Left ventricle myocardium inferior (tissue), 1 donor: ENCODE measurements at regions not wholly inside any gene's neighbourhood (a gene's known extent, or its start where the extent isn't known, plus 50 kb on each side); places are given as distances from the start of the nearest gene placed in this dataset.
A peak's percentile ranks its signal among the peaks of the same experiment; 100 is the strongest.

Experiments
- DNase-seq: peaks from one replicate; pipeline ENCODE4 v3.0.0-alpha.2; 2020
- H3K27ac ChIP-seq: fragments of 200-600 bp; replicated peaks from 2 replicates; pipeline ENCODE4 v1.8.0; 2021
- H3K27me3 ChIP-seq: fragments of 200-600 bp; 2 replicates; pipeline ENCODE4 v1.8.0; 2021; ENCODE audit warnings: low read depth
- H3K36me3 ChIP-seq: fragments of 200-600 bp; 2 replicates; pipeline ENCODE4 v1.8.0; 2021
- H3K4me1 ChIP-seq: fragments of 200-600 bp; 2 replicates; pipeline ENCODE4 v1.8.0; 2021
- H3K4me3 ChIP-seq: fragments of 200-600 bp; 2 replicates; pipeline ENCODE4 v1.8.0; 2021; ENCODE audit warnings: mild to moderate bottlenecking, moderate library complexity
- H3K9me3 ChIP-seq: fragments of 200-600 bp; replicated peaks from 2 replicates; pipeline ENCODE4 v1.8.0; 2021
- intact Hi-C: fragments of 100-400 bp; cut with micrococcal nuclease; formaldehyde crosslinking; loops from one replicate; pipeline ENCODE4 v1.11.0; 2022
- TF ChIP-seq, protein P1 (sequence below): fragments of 200-600 bp; IDR thresholded peaks from 2 replicates; pipeline ENCODE4 v1.8.0; 2021; ENCODE audit warnings: antibody characterized with exemption, mild to moderate bottlenecking, borderline replicate concordance
- donor health status: DM: no; HTN: yes; CAD: no; lungs with severe emphysema.

DNA sequence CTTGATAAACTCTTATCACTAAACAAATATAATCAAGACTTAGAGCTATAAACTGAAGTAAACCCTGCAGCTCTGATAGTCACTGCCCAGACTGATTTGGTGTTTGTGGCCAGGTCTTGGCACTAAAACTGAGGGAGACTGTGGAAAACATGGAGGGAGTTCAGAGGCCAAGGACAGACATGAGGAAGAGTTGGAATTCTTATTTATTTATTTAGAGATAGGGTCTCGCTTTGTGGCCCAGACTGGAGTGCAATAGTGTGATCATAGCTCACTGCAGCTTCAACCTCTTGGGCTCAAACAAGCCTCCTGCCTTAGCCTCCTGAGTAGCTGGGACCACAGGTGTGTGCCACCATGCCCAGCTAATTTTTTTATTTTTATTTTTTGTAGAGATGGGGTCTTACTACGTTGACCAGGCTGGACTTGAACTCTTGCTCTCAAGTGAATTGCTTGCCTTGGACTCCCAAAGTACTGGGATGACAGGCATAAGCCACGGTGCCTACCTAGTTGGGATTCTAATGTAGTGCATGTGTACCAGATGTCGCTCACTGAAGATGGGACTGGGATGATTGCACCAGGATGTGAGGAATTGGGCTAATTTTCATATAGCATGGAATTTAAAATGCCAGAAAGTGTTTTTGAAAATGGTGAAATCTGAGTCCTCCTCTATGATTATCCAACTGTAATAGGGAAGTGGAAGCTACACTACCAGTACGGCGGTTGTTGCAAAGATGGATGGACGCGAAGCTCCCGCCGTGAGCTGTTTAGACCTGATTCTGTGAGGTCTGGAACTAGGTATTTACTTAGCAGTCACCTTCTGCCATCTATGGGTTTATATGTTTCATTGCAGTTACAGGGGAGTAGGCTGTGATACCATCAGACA is 52.7 kb upstream of the CTLA4 start:
- Histone ChIP-seq H3K4me3 (no peak overlapping the region), H3K9me3 (no peaks in the 10 kb centered on the region), H3K4me1 (peaks cover 36% of the 10 kb centered on the region), H3K27ac (peak overlapping the region; percentile 51), H3K36me3 (no peaks in the 10 kb centered on the region), H3K27me3 (no peaks in the 10 kb centered on the region)
- DNase-seq, result peak; percentile 39
- TF ChIP-seq, protein P1, sequence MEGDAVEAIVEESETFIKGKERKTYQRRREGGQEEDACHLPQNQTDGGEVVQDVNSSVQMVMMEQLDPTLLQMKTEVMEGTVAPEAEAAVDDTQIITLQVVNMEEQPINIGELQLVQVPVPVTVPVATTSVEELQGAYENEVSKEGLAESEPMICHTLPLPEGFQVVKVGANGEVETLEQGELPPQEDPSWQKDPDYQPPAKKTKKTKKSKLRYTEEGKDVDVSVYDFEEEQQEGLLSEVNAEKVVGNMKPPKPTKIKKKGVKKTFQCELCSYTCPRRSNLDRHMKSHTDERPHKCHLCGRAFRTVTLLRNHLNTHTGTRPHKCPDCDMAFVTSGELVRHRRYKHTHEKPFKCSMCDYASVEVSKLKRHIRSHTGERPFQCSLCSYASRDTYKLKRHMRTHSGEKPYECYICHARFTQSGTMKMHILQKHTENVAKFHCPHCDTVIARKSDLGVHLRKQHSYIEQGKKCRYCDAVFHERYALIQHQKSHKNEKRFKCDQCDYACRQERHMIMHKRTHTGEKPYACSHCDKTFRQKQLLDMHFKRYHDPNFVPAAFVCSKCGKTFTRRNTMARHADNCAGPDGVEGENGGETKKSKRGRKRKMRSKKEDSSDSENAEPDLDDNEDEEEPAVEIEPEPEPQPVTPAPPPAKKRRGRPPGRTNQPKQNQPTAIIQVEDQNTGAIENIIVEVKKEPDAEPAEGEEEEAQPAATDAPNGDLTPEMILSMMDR, result peak; percentile 89
- intact Hi-C loops, result loop anchor here (10.0 kb wide), 1 partner anchor 330 kb away; no protein-coding TSS in a partner anchor

DNA sequence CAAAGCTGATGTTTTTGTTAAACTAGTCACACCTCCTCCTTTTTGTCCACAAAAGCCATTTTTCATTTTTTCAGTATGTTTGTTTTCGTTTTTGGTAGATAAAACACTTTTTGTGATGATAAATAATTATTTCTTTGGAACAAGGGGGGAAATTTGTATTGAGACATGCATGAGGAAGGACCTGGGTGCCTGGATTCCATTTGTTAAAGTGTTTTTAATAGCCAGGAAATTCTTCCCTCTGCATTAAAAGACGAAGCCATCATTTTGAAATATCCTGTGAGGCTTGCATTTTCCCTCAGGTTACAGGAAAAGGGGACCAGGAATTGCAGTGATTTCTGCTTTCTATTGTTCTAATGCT is 52.1 kb upstream of the CTLA4 start:
- intact Hi-C loops, result loop anchor here (10.0 kb wide), 1 partner anchor 331 kb away; no protein-coding TSS in a partner anchor
- Histone ChIP-seq H3K4me1 (peaks cover 36% of the 10 kb centered on the region), H3K27me3 (no peaks in the 10 kb centered on the region), H3K9me3 (no peaks in the 10 kb centered on the region), H3K36me3 (no peaks in the 10 kb centered on the region), H3K4me3 (no peak overlapping the region), H3K27ac (peak overlapping the region; percentile 51)
- no peak for DNase-seq
- TF ChIP-seq, protein P1, result no peak

DNA sequence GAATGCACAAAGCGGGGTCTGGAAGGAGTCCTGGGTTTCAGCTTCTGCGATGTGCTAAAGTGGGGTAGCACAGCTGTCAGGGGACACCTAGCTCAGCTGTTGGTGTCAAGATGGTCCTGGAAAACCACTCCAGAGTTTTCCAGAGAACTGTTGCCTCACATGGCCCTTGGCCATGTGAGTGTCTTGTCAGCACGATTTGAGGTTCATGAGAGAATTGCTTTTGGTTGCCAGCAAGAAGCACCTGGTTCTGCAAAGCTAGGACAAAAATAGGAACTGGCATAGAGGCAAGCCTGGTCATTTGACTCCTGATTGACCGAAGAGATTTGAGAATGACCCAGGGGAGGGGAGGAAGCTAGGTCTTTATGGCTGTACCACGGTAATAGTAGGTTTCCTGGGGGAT is 50.4 kb upstream of the CTLA4 start:
- H3K4me3 ChIP-seq, result no peak overlapping the region
- intact Hi-C loops, result loop anchor here (10.0 kb wide), 1 partner anchor 332 kb away; no protein-coding TSS in a partner anchor
- no peaks in the 10 kb centered on the region for H3K27me3 ChIP-seq
- no peaks in the 10 kb centered on the region for H3K9me3 ChIP-seq
- DNase-seq, result no peak
- H3K27ac ChIP-seq, result no peak overlapping the region
- H3K4me1 ChIP-seq, result peaks cover 26% of the 10 kb centered on the region
- no peaks in the 10 kb centered on the region for H3K36me3 ChIP-seq
- TF ChIP-seq, protein P1, result no peak
